ENCODE measurements at regions not wholly inside any gene's neighbourhood (a gene's known extent, or its start where the extent isn't known, plus 50 kb on each side); places are given as distances from the start of the nearest gene placed in this dataset.

DNA sequence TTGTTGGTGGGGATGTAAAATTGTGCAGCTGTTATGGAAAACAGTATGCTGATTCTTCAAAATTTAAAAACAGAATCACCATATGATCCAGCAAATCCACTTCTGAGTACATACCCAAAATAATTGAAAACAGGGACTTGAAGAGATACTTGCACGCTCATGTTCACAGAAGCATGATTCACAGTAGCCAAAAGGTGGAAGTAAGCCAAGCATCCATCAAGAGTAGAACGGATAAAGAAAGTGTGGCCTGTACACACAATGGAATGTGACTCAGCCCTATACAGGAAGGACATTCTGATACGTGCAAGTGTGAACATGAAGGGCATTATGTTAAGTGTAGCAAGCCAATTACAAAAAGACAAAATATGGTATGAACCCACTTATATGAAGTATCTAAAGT, 696.7 kb upstream of the CELF2 start:
- TF ChIP-seq, protein P1, sequence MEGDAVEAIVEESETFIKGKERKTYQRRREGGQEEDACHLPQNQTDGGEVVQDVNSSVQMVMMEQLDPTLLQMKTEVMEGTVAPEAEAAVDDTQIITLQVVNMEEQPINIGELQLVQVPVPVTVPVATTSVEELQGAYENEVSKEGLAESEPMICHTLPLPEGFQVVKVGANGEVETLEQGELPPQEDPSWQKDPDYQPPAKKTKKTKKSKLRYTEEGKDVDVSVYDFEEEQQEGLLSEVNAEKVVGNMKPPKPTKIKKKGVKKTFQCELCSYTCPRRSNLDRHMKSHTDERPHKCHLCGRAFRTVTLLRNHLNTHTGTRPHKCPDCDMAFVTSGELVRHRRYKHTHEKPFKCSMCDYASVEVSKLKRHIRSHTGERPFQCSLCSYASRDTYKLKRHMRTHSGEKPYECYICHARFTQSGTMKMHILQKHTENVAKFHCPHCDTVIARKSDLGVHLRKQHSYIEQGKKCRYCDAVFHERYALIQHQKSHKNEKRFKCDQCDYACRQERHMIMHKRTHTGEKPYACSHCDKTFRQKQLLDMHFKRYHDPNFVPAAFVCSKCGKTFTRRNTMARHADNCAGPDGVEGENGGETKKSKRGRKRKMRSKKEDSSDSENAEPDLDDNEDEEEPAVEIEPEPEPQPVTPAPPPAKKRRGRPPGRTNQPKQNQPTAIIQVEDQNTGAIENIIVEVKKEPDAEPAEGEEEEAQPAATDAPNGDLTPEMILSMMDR (IDR thresholded peaks at IDR 0.05; ENCODE audit: extremely low read depth, missing control alignments): no peak
- DNase-seq (ENCODE audit: low spot score): no peak

GRCh38 chr10:10326116-10326515, 691.6 kb upstream of the CELF2 start:
- no peak for DNase-seq (ENCODE audit: low spot score)
- TF ChIP-seq, protein P1 (IDR thresholded peaks at IDR 0.05; ENCODE audit: extremely low read depth, missing control alignments): no peak

- TF ChIP-seq, protein P1 (IDR thresholded peaks at IDR 0.05; ENCODE audit: extremely low read depth, missing control alignments): no peak
Observed at GRCh38 chr10:10327934-10328333, 689.7 kb upstream of the CELF2 start.

DNA sequence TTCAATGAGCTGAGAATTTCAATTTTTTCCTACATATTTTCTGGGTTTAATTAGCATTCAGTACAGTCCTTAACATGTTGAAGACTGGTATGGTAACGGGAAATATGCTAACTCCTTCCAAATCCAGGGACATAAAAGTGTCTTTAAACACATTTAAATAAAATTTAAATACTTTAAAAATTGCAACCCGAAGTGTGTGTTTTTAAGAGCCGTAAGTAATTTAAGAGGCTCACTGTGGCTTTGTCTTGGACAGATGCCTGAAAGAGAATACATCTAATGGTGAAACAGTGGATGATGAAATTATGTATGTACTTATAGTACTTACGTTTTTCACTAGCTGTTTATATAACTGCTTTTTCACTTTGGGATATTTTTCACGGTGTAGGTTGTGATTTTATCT, 687.3 kb upstream of the CELF2 start:
- DNase-seq (ENCODE audit: low spot score): no peak
- TF ChIP-seq, protein P1 (IDR thresholded peaks at IDR 0.05; ENCODE audit: extremely low read depth, missing control alignments): no peak

More at GRCh38 chr10:10327934-10328333, 689.7 kb upstream of the CELF2 start:
- DNase-seq (ENCODE audit: low spot score): no peak

- no peak for DNase-seq (ENCODE audit: low spot score)
- TF ChIP-seq, protein P1 (IDR thresholded peaks at IDR 0.05; ENCODE audit: extremely low read depth, missing control alignments): no peak
Observed at GRCh38 chr10:10332786-10333185, 684.9 kb upstream of the CELF2 start.

- TF ChIP-seq, protein P1 (IDR thresholded peaks at IDR 0.05; ENCODE audit: extremely low read depth, missing control alignments): no peak
- DNase-seq (ENCODE audit: low spot score): no peak
Observed at GRCh38 chr10:10333622-10334021, 684.0 kb upstream of the CELF2 start.

DNA sequence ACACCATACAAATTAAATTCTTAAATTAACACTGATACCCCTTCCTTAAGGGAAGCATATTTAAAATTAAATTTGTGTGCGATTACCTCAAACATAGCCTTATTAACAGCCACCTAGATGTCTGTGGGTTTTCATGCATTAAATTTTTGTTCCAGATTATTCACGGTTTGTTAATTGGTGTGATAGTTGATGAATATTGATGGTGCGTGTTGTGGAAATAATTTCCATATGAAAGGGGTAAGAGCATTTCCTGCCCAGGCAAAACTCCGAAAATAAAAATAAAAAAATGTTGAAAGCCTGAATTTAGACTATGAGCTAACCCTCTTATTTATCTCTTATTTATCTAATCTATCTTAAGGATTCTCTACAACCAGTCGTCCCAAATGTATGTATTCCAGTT, 679.3 kb upstream of the CELF2 start:
- no peak for DNase-seq (ENCODE audit: low spot score)
- TF ChIP-seq, protein P1 (IDR thresholded peaks at IDR 0.05; ENCODE audit: extremely low read depth, missing control alignments): no peak

Data from GM20000 (cell line).